GM13977 (cell line): ENCODE measurements at regions not wholly inside any gene's neighbourhood (a gene's known extent, or its start where the extent isn't known, plus 50 kb on each side); places are given as distances from the start of the nearest gene placed in this dataset.

ENCODE experiments used
- DNase-seq: peaks from one replicate; pipeline ENCODE4 v3.0.0; 2012; ENCODE audit warnings: low spot score
- in situ Hi-C: fragments of 300-500 bp; cut with MboI; formaldehyde crosslinking; loops from one replicate; pipeline ENCODE4 v1.12.0; 2022; ENCODE audit warnings: low sequenced_read_pairs, low pct_unique_long_range_greater_than_20kb, mixed read lengths, inconsistent platforms; ENCODE audit not compliant: unreplicated experiment
- TF ChIP-seq, protein P1 (sequence below): IDR thresholded peaks from 2 replicates; pipeline ENCODE4 v1.5.1; 2012; ENCODE audit warnings: mild to moderate bottlenecking, control low read depth; ENCODE audit not compliant: insufficient read depth; ENCODE audit errors: extremely low read depth, missing control alignments

DNA sequence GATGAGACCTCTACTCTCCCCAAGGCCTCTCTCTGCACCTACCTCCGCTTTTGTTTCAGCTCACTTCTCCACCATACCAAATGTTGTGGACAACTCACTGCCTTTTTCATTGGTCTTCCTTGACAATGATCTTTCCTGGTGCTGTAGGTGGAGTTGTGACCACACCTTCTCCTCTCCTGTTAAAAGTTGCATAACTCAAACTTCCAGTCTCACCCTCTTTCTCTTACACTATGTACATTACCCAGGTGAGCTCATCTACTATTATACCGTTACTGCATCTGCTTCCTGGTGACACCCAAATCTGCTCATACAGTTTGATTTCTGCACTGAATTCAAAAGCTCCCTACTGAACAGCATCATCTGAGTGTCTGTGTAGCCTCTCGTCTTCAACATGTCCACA, 542.8 kb downstream of the GALC start:
- in situ Hi-C loops, result no loop called here

DNA sequence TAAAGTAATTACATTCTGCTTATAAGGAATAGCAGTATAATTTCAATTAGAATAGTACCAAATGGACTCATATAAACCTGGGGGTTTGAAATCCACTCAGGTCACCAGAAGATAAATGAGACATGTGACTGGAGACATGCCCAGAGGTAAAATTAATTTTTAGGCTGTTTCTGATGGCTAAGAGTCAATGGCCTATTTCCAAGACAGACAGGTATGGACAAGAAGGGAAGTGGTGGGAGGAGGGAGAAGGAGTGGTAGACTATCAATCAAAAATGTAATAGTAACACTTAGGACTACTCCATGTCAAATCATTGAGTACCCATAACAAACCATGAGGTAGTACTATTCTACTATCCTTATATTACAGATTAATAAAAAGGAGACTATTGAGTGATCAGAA, 544.0 kb downstream of the GALC start:
- TF ChIP-seq, protein P1, sequence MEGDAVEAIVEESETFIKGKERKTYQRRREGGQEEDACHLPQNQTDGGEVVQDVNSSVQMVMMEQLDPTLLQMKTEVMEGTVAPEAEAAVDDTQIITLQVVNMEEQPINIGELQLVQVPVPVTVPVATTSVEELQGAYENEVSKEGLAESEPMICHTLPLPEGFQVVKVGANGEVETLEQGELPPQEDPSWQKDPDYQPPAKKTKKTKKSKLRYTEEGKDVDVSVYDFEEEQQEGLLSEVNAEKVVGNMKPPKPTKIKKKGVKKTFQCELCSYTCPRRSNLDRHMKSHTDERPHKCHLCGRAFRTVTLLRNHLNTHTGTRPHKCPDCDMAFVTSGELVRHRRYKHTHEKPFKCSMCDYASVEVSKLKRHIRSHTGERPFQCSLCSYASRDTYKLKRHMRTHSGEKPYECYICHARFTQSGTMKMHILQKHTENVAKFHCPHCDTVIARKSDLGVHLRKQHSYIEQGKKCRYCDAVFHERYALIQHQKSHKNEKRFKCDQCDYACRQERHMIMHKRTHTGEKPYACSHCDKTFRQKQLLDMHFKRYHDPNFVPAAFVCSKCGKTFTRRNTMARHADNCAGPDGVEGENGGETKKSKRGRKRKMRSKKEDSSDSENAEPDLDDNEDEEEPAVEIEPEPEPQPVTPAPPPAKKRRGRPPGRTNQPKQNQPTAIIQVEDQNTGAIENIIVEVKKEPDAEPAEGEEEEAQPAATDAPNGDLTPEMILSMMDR, result no peak
- DNase-seq, result no peak
- in situ Hi-C loops, result no loop called here

More for the DNA sequence above, 542.8 kb downstream of the GALC start:
- no peak for DNase-seq
- TF ChIP-seq, protein P1, result no peak

DNA sequence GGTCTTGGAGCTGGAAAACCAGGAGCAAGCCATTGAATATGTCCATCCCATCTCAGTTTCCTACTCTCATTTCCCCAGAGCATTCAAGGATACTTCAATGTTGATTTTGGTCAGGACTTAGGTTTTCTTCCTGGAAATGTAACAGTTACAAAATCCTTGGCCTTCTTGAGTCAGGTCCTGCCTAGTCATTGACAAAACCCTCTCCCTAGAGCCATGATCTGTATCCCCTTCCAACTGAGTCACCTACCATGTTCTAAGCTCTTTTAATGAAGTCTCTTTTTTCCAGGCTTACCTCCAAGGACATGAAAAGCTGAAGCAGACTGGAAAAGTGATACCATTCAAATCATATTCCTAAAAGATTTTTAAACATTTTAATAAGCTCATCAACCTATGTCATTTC, 549.2 kb downstream of the GALC start:
- in situ Hi-C loops, result no loop called here
- TF ChIP-seq, protein P1, result no peak
- no peak for DNase-seq

DNA sequence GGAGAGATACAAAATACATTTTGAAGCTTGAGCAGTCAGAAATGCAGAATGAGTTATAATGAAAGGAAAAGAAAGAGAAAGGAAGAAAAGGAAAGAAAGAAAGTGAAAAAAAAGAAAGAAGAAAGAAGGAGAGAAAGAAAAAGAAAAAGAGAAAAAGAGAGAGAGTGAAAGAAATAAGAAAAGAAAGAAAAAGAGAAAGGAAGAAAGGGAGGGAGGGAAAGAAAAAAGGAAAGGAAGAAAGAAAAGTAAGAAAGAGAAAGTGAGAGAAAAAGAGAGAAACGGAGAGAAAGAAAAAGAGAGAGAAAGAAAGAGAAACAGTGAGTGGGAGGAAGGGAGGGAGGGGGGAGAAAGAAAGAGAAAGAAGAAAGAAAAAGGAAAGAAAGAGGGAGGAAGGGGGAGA, 549.9 kb downstream of the GALC start:
- in situ Hi-C loops, result no loop called here
- TF ChIP-seq, protein P1, result no peak
- no peak for DNase-seq

DNA sequence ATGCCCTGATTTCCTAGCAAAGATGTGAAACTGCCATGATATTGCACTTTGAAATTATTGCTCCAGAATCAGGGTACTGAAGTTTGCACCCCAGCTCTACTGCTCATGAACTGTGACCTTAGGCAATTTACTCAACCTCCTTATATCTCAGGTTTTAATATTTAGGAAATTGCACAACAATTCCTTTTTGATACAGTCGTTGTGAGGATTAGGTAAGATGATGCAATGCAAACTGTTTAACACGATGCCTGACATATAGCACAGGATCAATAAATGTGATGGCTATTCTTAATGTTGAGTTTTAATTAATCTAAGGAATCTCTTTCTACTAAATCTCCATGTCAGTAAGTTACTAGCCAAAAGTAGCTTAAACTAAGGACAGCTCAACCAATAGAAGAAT, 555.8 kb downstream of the GALC start:
- in situ Hi-C loops, result no loop called here
- DNase-seq, result no peak
- TF ChIP-seq, protein P1, result no peak

DNA sequence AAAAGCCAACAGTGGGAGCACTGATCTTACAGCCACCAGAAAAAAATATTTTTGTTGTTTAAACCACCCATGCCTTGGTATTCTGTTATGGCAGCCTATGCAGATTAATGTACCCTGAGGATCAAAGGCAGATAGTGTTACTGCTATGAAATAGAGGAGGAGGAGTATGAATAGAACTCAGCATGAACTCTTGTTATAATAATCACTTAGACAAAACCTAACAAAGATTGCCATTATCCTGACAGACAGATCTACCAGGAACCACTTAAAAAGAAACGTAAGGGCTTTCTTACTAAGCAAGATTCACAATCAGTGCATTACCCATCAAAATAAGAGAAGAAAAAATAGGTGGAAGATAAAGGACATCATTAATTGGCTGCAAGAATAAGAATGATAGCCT, 558.3 kb downstream of the GALC start:
- TF ChIP-seq, protein P1, result no peak
- in situ Hi-C loops, result no loop called here

DNA sequence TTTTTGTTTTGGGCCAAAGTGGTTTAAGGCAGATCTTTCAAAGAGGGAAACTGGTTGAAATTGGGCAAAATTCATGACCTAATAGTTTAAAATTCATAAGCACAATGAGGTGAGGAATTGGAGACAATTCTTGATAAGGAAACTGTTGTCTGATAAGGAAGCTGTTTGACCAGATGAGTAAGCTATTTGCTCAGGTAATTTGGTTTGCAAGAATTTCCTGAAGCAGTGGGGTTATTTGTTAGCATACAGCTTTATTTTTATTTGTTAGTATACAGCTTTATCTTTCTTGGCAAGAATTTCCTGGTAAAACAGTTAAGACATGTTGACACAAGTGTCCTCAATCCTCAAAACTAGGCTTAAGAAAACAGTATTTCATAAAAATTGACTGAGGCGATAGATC, 559.0 kb downstream of the GALC start:
- TF ChIP-seq, protein P1, result no peak
- DNase-seq, result no peak
- in situ Hi-C loops, result no loop called here

More for the DNA sequence above, 558.3 kb downstream of the GALC start:
- DNase-seq, result no peak
